ENCODE measurements at regions not wholly inside any gene's neighbourhood (a gene's known extent, or its start where the extent isn't known, plus 50 kb on each side); places are given as distances from the start of the nearest gene placed in this dataset.
A peak's percentile ranks its signal among the peaks of the same experiment; 100 is the strongest.
"Not testable (repeated sequence)": the region's sequence is repeated elsewhere in the genome, so short reads cannot be mapped to it uniquely, and the experiment has no call there.

DNA sequence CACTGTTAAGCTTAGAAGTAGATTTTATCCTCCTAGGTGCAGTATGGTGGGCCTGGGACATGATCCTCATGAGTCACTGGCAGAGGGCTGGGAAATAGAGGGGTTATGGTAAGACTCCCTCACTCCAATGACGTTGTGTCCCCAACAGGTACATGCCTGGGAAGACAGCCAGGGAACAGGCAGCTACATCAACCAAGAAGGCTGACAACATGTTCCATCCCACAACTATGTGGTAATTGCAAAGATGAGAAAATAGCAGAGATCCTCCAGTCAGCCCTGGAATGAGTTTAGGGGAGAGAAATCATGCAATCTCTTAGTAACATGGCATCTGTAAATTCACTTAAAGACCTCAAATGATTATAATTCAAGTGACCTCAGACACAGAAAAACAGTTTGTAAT, 114.4 kb upstream of the LIFR start:
- no peak for ATAC-seq
- intact Hi-C loops (cut with DNase I) = no loop called here
- DNase-seq (ENCODE audit: missing footprints) = no peak

DNA sequence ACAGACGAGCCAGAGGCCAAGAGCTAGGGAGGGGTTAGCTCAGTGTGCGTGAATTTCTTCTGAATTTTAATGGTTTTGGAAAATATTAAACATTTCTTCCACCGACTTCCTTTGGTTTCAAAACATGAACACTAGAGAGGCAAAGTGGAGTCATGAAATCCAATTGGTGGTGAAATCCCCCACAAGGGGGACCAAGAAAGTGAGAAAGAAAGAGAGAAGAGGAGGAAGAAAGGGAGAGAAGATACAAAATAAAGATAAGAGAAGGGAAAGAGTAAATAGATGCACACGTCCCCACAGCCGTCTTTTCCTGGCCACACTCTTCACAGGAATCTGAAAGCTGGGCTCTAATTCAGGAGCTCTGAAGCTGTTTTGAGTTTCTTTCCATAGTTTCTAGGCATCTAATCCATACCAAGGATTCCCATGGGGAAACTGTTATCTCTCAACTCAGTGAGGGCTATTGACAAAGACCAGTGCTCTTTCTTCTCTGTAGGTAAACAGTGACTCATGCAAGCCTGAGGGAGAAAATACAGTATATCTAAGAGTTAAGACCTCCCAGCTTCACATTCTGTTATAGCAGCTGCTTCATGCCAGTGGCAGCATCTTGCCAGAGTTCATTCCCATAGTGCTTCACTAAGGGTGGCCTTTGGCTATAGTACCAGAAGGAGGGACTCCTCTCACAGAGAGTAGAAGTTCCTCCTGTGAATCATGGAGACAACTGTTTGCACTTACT, 115.8 kb upstream of the LIFR start:
- intact Hi-C loops (cut with DNase I) = no loop called here
- ATAC-seq = no peak
- no peak for DNase-seq (ENCODE audit: missing footprints)

DNA sequence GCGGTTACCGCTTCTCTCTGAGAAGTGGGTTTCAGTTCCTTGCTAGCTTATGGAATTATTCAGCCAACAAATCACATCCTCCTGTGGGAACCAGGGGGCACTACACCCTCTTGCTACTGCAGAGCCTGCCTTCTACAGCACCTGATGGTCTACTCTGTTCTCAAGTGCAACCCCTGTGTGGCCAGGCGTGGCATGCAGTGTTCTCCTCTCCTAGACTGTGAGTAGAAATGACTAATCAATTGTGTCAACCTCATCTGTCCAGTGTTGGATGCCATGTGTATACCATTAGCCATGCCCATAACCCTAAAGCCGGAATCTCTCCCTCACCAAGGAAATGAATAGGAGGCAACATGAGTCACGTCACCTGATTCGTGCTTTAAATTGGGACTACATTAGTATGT, 117.2 kb upstream of the LIFR start:
- intact Hi-C loops (cut with DNase I) = no loop called here

DNA sequence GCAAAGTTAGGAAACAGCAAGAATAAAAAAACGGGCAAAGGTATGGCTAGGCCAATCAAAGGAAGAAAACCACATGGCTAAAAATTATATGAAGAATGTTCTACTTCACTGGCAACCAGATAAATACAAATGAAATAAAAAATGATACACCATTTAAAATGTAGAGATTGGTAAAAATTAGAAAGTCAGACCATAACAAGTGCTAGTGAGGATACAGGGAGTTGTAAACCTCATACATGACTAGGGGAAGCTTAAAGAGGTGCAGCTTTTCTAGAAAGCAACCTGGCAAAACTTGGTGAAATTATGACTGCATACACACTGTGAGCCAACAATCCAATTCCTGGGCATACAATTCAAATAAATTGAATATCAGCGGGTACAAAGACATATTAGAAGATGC, 119.0 kb upstream of the LIFR start:
- intact Hi-C loops (cut with DNase I) = no loop called here
- ATAC-seq = no peak
- no peak for DNase-seq (ENCODE audit: missing footprints)

More for the DNA sequence above, 117.2 kb upstream of the LIFR start:
- DNase-seq (ENCODE audit: missing footprints) = no peak
- ATAC-seq = no peak

DNA sequence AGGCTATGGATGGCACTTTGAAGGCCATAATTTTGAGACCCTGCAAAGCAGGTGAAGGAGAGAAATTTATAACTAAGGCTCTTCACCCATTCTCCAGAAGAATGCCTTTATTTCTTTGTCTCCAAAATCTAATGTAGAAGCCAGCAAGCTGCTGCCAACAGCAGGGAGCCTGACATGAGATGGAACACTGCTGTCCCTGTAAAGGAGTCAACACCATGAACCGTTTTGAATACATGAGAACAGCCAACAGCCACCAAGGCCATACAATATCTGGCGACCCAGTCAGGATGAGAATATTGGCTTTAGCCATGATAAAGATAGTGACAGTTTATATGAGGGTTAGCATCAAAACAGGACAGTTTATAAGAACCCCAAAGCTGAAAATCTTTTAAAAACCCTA, 121.2 kb upstream of the LIFR start:
- DNase-seq (ENCODE audit: missing footprints) (no peak), ATAC-seq (no peak)
- intact Hi-C loops (cut with DNase I) = no loop called here

DNA sequence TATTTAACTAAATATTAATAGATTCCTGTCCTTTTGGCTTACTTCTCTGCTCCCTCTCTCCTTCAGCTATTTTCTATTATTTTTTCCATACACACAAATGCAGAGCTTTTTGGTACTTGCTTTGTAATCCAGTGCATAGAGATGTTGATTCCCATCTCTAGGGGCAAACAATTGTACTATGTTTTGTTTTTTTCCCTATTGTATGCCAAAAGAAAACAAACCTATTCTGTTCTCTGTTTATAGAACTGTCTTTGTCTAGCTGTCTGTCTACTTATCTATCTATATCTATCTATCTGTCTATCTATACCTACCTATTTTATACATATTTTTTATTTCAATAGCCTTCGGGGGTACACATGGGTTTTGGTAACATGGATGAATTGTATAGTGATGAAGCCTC, 121.6 kb upstream of the LIFR start:
- no peak for ATAC-seq
- intact Hi-C loops (cut with DNase I) = no loop called here
- DNase-seq (ENCODE audit: missing footprints) = no peak

DNA sequence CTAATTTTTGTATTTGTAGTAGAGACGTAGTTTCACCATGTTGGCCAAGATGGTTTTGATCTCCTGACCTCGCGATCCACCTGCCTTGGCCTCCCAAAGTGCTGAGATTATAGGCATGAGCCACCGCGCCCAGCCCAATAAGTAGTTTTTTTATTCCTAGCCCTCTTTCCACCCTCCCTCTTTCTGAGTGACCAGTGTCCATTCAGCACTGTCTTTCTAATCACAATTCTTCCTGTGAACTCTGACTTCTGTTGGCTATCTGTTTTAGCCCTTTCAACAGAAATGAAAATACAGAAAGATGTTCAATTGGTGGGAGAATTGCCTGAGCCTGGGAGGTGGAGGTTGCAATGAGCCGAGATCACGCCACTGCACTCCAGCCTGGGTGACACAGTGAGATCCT, 122.3 kb upstream of the LIFR start:
- DNase-seq (ENCODE audit: missing footprints); ATAC-seq; intact Hi-C loops (cut with DNase I): not testable (repeated sequence)

DNA sequence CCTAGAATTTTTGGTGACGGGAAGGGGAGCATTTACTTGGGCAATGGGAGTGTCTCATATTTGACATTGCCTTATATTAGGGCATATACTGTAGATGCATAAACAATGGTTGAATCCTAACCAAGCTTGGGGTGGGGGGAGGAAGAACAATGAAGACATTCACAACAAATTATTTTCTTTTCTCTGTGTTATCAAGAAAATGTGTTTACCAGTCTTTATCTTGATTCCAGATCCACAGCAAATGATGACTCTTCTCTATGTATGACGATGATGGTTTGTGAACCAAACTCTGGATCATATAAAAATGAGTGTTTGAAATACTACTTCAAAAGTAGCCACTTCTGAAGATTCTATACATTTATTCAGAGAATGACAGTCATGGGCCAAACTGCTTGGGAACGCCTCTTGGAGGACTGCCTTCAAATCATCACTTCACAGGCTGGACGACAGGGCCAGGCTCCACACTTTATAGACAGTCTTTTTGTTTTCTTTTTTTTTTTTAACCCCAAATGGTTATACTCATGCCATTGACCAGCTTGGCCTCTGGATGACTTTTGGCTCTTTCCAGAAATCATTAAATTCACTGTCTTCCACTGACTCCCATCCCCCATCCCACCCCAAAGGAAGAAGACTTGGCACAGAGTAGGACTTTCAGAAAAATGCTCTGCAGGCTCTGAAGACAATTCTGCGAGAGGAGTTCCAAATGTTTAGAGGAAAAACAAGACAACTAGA, 123.8 kb upstream of the LIFR start:
- intact Hi-C loops (cut with DNase I) = no loop called here
- ATAC-seq = peak; percentile 26
- no peak for DNase-seq (ENCODE audit: missing footprints)

DNA sequence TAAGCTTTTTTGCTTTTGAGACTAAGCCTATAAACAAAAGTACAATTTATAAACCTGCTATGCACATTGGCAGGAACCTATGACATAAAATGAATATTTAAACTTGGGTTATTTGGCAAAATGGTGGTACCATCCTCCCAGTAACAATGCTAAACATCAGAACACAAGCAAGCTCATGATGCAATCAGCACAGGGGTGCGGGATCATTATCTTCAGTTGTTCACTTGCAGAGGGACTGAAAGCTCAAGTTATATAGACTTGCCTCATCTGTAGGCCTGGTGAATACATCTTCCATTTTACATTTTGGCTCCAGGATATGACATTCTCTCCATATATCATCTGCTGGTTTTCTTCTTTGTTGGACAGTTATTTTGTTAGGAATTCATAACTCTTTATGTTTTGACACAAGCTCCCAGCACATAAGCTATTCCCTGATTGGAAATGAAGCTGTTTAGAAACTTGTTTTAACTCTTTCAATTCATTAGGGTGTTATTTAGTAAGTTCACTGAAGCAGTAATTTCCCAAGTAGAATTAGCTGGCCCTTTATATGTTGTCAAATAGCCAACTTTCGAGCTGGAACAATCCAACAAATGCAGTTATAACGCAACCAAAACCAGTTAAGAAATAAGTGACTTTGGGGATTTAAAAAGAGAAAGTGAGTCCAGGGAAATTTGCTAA, 124.7 kb upstream of the LIFR start:
- ATAC-seq = peak; percentile 56
- intact Hi-C loops (cut with DNase I) = no loop called here
- DNase-seq (ENCODE audit: missing footprints) = no peak

DNA sequence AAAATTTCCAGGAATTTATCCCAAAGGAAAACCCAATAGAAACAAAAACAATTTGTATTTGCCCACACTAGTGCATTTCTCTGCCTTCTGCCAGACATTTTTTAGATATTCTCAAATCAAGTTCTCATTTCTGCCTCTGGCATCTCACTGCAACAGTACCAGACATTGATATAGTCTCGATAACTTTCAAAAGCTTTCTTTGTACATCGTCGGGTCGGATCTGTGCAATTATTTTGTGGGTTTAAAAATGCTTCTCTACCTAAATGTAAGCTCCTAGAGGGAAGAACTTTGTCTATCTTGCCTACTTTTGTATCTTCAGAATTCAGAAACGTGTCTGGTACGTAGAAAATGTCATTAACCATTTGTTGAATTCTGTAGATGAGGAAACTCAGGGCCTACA, 125.5 kb upstream of the LIFR start:
- no peak for DNase-seq (ENCODE audit: missing footprints)
- no peak for ATAC-seq
- intact Hi-C loops (cut with DNase I) = no loop called here

DNA sequence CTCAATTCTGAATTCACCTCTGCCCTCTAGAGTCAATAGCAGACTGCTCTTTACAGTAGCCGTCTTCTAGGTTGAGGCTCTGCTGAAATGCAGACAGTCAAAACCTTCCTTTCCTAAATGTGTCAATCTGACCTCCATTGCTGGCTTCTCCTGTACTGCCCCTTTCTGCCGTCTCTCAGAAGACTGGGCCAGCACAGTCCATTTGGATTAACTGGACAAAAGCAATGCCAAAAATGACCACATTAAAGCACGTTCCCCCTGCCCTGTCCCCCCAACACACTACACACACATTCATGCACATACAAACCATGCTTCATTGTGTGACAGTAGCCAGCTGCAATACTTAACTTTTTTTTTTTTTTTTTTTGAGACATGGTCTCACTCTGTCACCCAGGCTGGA, 130.2 kb upstream of the LIFR start:
- DNase-seq (ENCODE audit: missing footprints) (no peak), ATAC-seq (no peak)
- intact Hi-C loops (cut with DNase I) = no loop called here

DNA sequence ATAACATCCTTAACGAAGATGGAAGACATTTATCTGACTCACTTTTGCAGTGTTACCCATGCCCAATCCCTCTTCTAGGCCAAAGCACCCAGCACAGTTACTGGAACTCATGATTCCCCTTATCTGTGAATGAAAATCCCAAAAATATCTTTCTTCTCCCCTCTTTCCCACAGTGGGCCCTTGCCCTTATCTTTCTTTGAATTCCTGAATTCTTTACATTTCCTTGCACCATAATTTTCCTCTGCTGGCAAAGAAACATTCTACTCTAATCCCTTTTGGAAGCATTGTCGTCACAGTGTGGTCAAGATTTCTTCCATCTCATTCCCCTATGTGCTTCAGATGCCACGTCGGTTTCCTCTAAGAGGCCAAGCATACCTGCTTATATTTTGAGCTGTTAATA, 135.9 kb upstream of the LIFR start:
- no peak for ATAC-seq
- DNase-seq (ENCODE audit: missing footprints) = no peak
- intact Hi-C loops (cut with DNase I) = no loop called here

DNA sequence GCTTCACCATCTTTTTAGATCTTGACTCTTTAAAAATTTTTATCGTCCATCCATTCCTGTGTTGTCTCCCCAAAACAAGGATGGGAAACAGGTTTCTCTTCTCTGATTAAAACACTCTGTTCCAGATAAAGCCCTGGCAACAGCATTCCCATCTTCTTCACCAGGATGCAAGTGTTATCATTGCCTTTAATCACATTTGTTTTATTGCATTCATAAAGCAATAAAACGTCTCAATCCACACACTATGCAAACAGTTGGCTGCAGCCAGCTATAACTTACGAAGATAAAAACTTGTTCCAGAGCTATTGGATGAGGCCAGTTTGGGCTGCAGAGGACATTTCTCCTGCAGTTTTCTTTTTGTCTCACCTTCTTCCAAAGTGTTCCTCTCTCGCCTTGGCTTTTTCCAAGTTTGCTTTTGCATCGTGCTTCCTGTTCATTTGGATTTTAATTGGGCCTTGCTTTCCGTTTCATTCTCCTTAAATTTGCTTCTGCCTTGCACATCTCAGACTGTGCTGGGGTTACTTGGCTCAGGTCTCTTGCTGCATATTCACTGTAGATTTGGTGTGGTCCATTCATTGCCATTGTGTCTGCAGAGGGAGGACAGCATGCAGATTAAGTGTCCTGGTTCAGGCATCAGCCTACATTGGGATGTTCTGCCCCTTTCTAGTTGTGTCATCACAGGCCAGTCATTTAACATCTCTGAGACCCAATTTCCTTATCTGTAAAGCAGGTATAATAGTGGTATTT, 136.5 kb upstream of the LIFR start:
- intact Hi-C loops (cut with DNase I) = no loop called here
- no peak for DNase-seq (ENCODE audit: missing footprints)
- ATAC-seq = no peak

DNA sequence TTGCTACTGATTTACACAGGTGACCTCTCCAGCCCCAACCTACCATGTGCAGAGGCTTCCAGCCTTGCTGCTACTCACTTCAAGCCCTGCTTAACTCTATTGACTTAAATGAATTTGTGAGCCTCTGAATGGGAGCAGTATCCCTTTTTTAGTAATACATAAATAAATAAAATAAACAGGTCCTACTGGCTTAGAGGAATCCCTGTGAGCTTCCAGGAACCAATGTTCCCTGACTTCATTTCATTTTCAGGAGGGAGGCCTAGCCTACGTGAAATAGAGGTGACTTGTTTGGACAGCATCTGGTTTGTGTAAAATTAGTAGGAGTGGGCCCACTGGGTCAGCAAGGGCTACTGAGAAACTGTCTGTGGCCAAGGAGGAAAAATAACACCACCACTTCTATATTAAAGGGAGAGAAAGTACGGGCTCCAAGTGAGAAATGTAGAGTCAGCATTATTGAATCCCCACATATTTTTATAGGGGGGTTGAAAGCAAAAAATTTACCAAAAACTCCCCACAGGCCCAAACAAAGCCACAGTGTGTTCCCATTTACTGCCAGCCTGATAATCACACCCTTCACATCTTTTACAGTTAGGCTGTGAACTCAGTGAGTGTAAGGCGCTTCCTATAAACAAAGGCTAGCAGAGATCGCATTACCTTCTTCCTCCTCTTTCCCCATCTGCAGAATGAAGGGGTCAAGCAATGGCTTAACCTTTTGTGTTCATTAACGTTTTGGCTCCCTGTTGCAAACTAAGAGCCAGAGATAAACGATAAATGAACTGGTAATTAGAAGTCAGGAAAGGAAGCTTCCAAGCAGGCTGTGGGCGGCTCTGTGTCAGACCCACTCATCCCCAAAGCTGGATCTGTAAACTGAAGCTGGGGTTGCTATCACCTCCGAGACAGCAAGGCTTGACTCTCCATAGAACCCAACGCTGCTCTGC, 138.8 kb upstream of the LIFR start:
- ATAC-seq (no peak), DNase-seq (ENCODE audit: missing footprints) (no peak)
- intact Hi-C loops (cut with DNase I) = no loop called here

DNA sequence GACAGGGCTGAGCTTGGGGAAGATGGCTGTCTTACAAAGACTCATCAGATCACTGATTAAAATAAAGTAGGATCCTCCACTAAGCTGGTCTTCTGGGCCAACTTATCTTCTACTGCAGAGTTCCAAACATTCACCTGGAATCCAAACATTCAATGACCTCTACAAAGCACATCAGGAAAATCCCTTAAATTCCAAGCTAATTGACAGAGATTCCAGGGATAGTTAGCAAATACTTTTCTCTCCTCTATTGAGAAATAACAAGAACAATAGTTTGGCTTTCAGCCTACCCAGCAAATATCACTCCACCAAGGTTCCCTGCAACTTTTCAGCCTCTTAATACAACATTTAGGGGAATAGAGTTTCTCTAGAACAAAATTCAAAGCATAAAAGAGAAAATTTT, 140.6 kb upstream of the LIFR start:
- no peak for ATAC-seq
- intact Hi-C loops (cut with DNase I) = no loop called here
- no peak for DNase-seq (ENCODE audit: missing footprints)

DNA sequence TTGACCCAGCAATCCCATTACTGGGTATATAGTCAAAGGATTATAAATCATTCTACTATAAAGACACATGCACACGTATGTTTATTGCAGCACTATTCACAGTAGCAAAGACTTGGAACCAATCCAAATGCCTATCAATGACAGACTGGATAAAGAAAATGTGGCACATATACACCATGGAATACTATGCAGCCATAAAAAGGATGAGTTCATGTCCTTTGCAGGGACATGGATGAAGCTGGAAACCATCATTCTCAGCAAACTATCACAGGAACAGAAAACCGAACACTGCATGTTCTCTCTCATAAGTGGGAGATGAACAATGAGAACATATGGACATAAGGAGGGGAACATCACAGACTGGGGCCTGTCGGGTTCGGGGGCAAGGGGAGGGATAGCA, 140.3 kb upstream of the OSMR start:
- intact Hi-C loops (cut with DNase I); ATAC-seq: not testable (repeated sequence)

DNA sequence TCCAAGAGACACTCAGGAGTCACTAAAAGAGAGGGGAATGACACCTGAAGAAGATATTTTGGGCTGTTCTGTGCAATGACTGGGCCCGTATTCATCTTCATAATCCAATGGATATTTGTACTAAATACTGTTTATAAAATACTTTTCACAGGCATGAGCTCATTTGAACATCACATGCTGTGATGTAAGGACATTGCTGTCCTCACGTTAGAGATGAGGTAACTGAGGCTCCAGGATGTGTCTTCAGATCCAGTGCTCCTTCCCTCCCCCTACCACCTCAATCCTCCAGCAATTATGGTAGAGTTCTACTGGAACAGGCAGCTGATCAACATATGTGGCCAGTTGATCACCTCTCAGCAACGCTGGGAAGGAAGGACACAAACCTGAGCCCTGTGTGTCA, 139.4 kb upstream of the OSMR start:
- ATAC-seq = no peak
- intact Hi-C loops (cut with DNase I) = no loop called here
- no peak for DNase-seq (ENCODE audit: missing footprints)

More for the DNA sequence above, 140.3 kb upstream of the OSMR start:
- DNase-seq (ENCODE audit: missing footprints) = not testable (repeated sequence)

All from Right ventricle myocardium inferior (tissue), 1 donor.